HEK293 (cell line): ENCODE measurements at regions not wholly inside any gene's neighbourhood (a gene's known extent, or its start where the extent isn't known, plus 50 kb on each side); places are given as distances from the start of the nearest gene placed in this dataset.

Experiments used
- CTCF ChIA-PET: fragments of 350-600 bp; formaldehyde crosslinking; extraction: SDS; loops from one replicate; lab custom pipeline; 2021; ENCODE audit warnings: antibody characterized with exemption; lab: Yijun Ruan, JAX
- POLR2A ChIA-PET: fragments of 300-600 bp; formaldehyde crosslinking; extraction: SDS; loops from one replicate; lab custom pipeline; 2020; ENCODE audit warnings: antibody characterized with exemption, inconsistent platforms; lab: Yijun Ruan, JAX
- H3K27ac ChIP-seq: fragments of 200-500 bp; sonication (Bioruptor generic); 2 replicates; pipeline ENCODE4 v1.5.1; 2014; ENCODE audit warnings: low read depth, low read length, control low read depth, inconsistent platforms; ENCODE audit errors: extremely low read depth
- H3K36me3 ChIP-seq, 2 experiments: fragments of 200-500 bp in 1 of 2; sonication (Bioruptor generic) in 1 of 2; 1 replicate in 1 of 2; 2 replicates in 1 of 2; pipeline ENCODE4 v1.5.1; 2014 to 2017; ENCODE audit warnings: inconsistent platforms in 2 of 2, low read length in 2 of 2; ENCODE audit not compliant: control insufficient read depth in 2 of 2, insufficient read depth in 1 of 2
- H3K4me1 ChIP-seq: fragments of 200-500 bp; sonication (Bioruptor generic); 2 replicates; pipeline ENCODE4 v1.5.1; 2014; ENCODE audit warnings: mild to moderate bottlenecking, low read length, inconsistent platforms; ENCODE audit not compliant: control insufficient read depth, insufficient read depth
- H3K4me3 ChIP-seq: 2 replicates; pipeline ENCODE4 v1.5.1; 2011; ENCODE audit warnings: low read depth, mild to moderate bottlenecking, control low read depth, low read length, moderate library complexity
- H3K9me3 ChIP-seq: fragments of 200-500 bp; sonication (Bioruptor generic); 2 replicates; pipeline ENCODE4 v1.5.1; 2014; ENCODE audit warnings: low read depth, low read length, inconsistent platforms; ENCODE audit not compliant: control insufficient read depth, insufficient read depth
- EGR2 ChIP-seq: fragments of 450-650 bp; formaldehyde crosslinking; IDR thresholded peaks from 2 replicates; pipeline ENCODE4 v1.5.1; 2016; ENCODE audit warnings: low read depth, missing biosample characterization, missing genetic modification characterization
- GLI2 ChIP-seq: fragments of 450-650 bp; formaldehyde crosslinking; IDR thresholded peaks from 2 replicates; pipeline ENCODE4; 2017; ENCODE audit warnings: missing biosample characterization, missing genetic modification characterization, low read depth, borderline replicate concordance
- IKZF3 ChIP-seq: fragments of 450-650 bp; IDR thresholded peaks from 2 replicates; pipeline ENCODE4 v1.5.0; 2018; ENCODE audit warnings: missing biosample characterization, mild to moderate bottlenecking, missing genetic modification characterization, moderate library complexity
- PATZ1 ChIP-seq: fragments of 450-650 bp; formaldehyde crosslinking; IDR thresholded peaks from 2 replicates; pipeline ENCODE4 v1.5.1; 2016; ENCODE audit warnings: missing biosample characterization, missing genetic modification characterization
- PRDM1 ChIP-seq: fragments of 450-650 bp; formaldehyde crosslinking; IDR thresholded peaks from 2 replicates; pipeline ENCODE4; 2016; ENCODE audit warnings: missing biosample characterization, missing genetic modification characterization
- SALL2 ChIP-seq: fragments of 450-650 bp; formaldehyde crosslinking; IDR thresholded peaks from 2 replicates; pipeline ENCODE4 v1.5.0; 2017; ENCODE audit warnings: missing biosample characterization, mild to moderate bottlenecking, missing genetic modification characterization, borderline replicate concordance
- SCRT1 ChIP-seq: fragments of 450-650 bp; formaldehyde crosslinking; IDR thresholded peaks from 2 replicates; pipeline ENCODE4 v1.5.1; 2016; ENCODE audit warnings: missing biosample characterization, missing genetic modification characterization, borderline replicate concordance
- TSHZ1 ChIP-seq: fragments of 450-650 bp; formaldehyde crosslinking; IDR thresholded peaks from 2 replicates; pipeline ENCODE4 v1.5.1; 2016; ENCODE audit warnings: missing biosample characterization, missing genetic modification characterization, borderline replicate concordance
- ZBTB17 ChIP-seq: fragments of 450-650 bp; formaldehyde crosslinking; IDR thresholded peaks from 2 replicates; pipeline ENCODE4 v1.5.1; 2016; ENCODE audit warnings: missing biosample characterization, missing genetic modification characterization
- ZNF155 ChIP-seq: fragments of 450-650 bp; formaldehyde crosslinking; IDR thresholded peaks from 2 replicates; pipeline ENCODE4 v1.5.1; 2016; ENCODE audit warnings: missing biosample characterization, missing genetic modification characterization
- ZNF169 ChIP-seq: fragments of 450-650 bp; formaldehyde crosslinking; IDR thresholded peaks from 2 replicates; pipeline ENCODE4 v1.5.1; 2016; ENCODE audit warnings: missing biosample characterization, missing genetic modification characterization
- ZNF274 ChIP-seq, 2 experiments: fragments of 200-500 bp in 1 of 2; fragments of 450-650 bp in 1 of 2; sonication (Bioruptor generic) in 1 of 2; formaldehyde crosslinking in 1 of 2; IDR thresholded peaks; 2 replicates each; pipeline versions ENCODE4 v1.5.1 to v1.6.1; 2014 to 2016; ENCODE audit warnings: borderline replicate concordance in 1 of 2, inconsistent platforms in 1 of 2, low read length in 1 of 2, missing biosample characterization in 1 of 2, missing genetic modification characterization in 1 of 2
- ZNF341 ChIP-seq: fragments of 450-650 bp; formaldehyde crosslinking; IDR thresholded peaks from 2 replicates; pipeline ENCODE4; 2016; ENCODE audit warnings: low read depth, missing biosample characterization, missing genetic modification characterization
- ZNF398 ChIP-seq: fragments of 450-650 bp; formaldehyde crosslinking; IDR thresholded peaks from 2 replicates; pipeline ENCODE4 v1.5.1; 2017; ENCODE audit warnings: missing biosample characterization, missing genetic modification characterization
- ZNF449 ChIP-seq: fragments of 450-650 bp; formaldehyde crosslinking; IDR thresholded peaks from 2 replicates; pipeline ENCODE4 v1.5.1; 2017; ENCODE audit warnings: missing biosample characterization, mild to moderate bottlenecking, missing genetic modification characterization, moderate library complexity
- ZNF548 ChIP-seq: fragments of 450-650 bp; formaldehyde crosslinking; IDR thresholded peaks from 2 replicates; pipeline ENCODE4 v1.5.1; 2016; ENCODE audit warnings: missing biosample characterization, missing genetic modification characterization
- ZNF621 ChIP-seq: fragments of 450-650 bp; formaldehyde crosslinking; IDR thresholded peaks from 2 replicates; pipeline ENCODE4 v1.5.1; 2017; ENCODE audit warnings: missing biosample characterization, missing genetic modification characterization
- ZNF707 ChIP-seq: fragments of 450-650 bp; formaldehyde crosslinking; IDR thresholded peaks from 2 replicates; pipeline ENCODE4 v1.5.1; 2016; ENCODE audit warnings: missing biosample characterization, missing genetic modification characterization
- ZNF777 ChIP-seq: fragments of 450-650 bp; formaldehyde crosslinking; IDR thresholded peaks from 2 replicates; pipeline ENCODE4 v1.5.1; 2017; ENCODE audit warnings: missing biosample characterization, missing genetic modification characterization, borderline replicate concordance
- ZSCAN4 ChIP-seq: fragments of 450-650 bp; formaldehyde crosslinking; IDR thresholded peaks from 2 replicates; pipeline ENCODE4 v1.5.1; 2017; ENCODE audit warnings: missing biosample characterization, missing genetic modification characterization
- ZSCAN5A ChIP-seq: fragments of 450-650 bp; formaldehyde crosslinking; IDR thresholded peaks from 2 replicates; pipeline ENCODE4 v1.5.1; 2016; ENCODE audit warnings: missing biosample characterization, missing genetic modification characterization

GRCh38 chr12:127223731-127224130 lies 1043.2 kb upstream of the TMEM132C start (continued):
- TF ChIP-seq TSHZ1 (tag by site-specific recombination): no peak

- Histone ChIP-seq H3K4me1 (no peaks in the 10 kb centered on the region), H3K27ac (no peak overlapping the region), H3K9me3 (no peaks in the 10 kb centered on the region), H3K36me3 (no peaks in the 10 kb centered on the region), H3K4me3 (no peak overlapping the region)
- ChIA-PET CTCF (interaction anchor here (1.2 kb wide), 1 partner anchor 17 kb away, joined by 8 read pairs; no protein-coding TSS in a partner anchor), POLR2A (no interaction called here)
- TF ChIP-seq PATZ1 (tag by site-specific recombination) (no peak), EGR2 (no peak), ZNF621 (tag by site-specific recombination) (no peak), ZSCAN4 (tag by site-specific recombination) (no peak), PRDM1 (no peak), ZNF707 (tag by site-specific recombination) (no peak), ZNF155 (tag by site-specific recombination) (no peak), GLI2 (tag by site-specific recombination) (no peak), ZNF398 (tag by site-specific recombination) (no peak), ZNF274 (IDR thresholded peaks at IDR 0.05; ENCODE audit: low read length) (no peak), ZNF274 (tag by site-specific recombination; IDR thresholded peaks at IDR 0.05; ENCODE audit: borderline replicate concordance) (no peak), ZBTB17 (tag by site-specific recombination) (no peak), SCRT1 (no peak), ZSCAN5A (no peak), IKZF3 (tag by site-specific recombination) (no peak), ZNF169 (tag by site-specific recombination) (no peak), ZNF548 (no peak), SALL2 (no peak), ZNF777 (tag by site-specific recombination) (no peak), ZNF449 (tag by site-specific recombination) (no peak), ZNF341 (no peak)
These were observed 1036.1 kb upstream of the TMEM132C start for GRCh38 chr12:127230843-127231260.
